Loucy (cell line): ENCODE measurements at regions not wholly inside any gene's neighbourhood (a gene's known extent, or its start where the extent isn't known, plus 50 kb on each side); places are given as distances from the start of the nearest gene placed in this dataset.

ENCODE experiments used
- H2AFZ ChIP-seq: fragments of 200-600 bp; sonication (generic); 2 replicates; pipeline ENCODE4 v1.6.0; 2016; ENCODE audit warnings: antibody characterized with exemption, mild to moderate bottlenecking, low read length, moderate library complexity
- H3F3A ChIP-seq: fragments of 200-600 bp; 2 replicates; pipeline ENCODE4 v1.6.0; 2016; ENCODE audit warnings: antibody characterized with exemption, low read depth, mild to moderate bottlenecking
- H3K27me3 ChIP-seq: fragments of 200-600 bp; sonication (generic); 2 replicates; pipeline ENCODE4 v1.6.1; 2014; ENCODE audit warnings: low read length, mild to moderate bottlenecking; ENCODE audit not compliant: insufficient read depth, poor library complexity, severe bottlenecking
- H3K36me3 ChIP-seq: fragments of 200-600 bp; sonication (generic); 2 replicates; pipeline ENCODE4 v1.6.1; 2016; ENCODE audit warnings: low read length; ENCODE audit not compliant: insufficient read depth
- H3K4me1 ChIP-seq: fragments of 200-600 bp; sonication (generic); 2 replicates; pipeline ENCODE4 v1.5.1; 2014; ENCODE audit warnings: low read length, mild to moderate bottlenecking; ENCODE audit not compliant: insufficient read depth, poor library complexity, severe bottlenecking
- H3K4me2 ChIP-seq: fragments of 200-600 bp; sonication (generic); 2 replicates; pipeline ENCODE4 v1.6.0; 2014; ENCODE audit warnings: antibody characterized with exemption, low read length, low read depth, mild to moderate bottlenecking; ENCODE audit not compliant: poor library complexity, severe bottlenecking
- H3K4me3 ChIP-seq: fragments of 200-600 bp; sonication (generic); 2 replicates; pipeline ENCODE4 v1.5.1; 2014; ENCODE audit warnings: low read length, mild to moderate bottlenecking, mixed read lengths; ENCODE audit not compliant: poor library complexity, severe bottlenecking
- H3K79me2 ChIP-seq: fragments of 200-600 bp; sonication (generic); 2 replicates; pipeline ENCODE4 v1.6.1; 2014; ENCODE audit warnings: low read length; ENCODE audit not compliant: insufficient read depth
- H3K9ac ChIP-seq: fragments of 200-600 bp; sonication (generic); 2 replicates; pipeline ENCODE4 v1.6.0; 2014; ENCODE audit warnings: mild to moderate bottlenecking, low read depth, low read length, moderate library complexity; ENCODE audit not compliant: poor library complexity, severe bottlenecking
- H3K9me2 ChIP-seq: fragments of 200-600 bp; sonication (generic); replicated peaks from 2 replicates; pipeline ENCODE4 v1.6.1; 2016; ENCODE audit warnings: low read depth, low read length, mixed read lengths
- H3K9me3 ChIP-seq: fragments of 200-600 bp; sonication (generic); 2 replicates; pipeline ENCODE4 v1.6.1; 2014; ENCODE audit warnings: mild to moderate bottlenecking, antibody characterized with exemption, low read length, low read depth; ENCODE audit not compliant: insufficient read depth
- H4K20me1 ChIP-seq: fragments of 200-600 bp; sonication (generic); 2 replicates; pipeline ENCODE4 v1.6.0; 2014; ENCODE audit warnings: antibody characterized with exemption, low read length, mild to moderate bottlenecking; ENCODE audit not compliant: insufficient read depth, poor library complexity, severe bottlenecking
- EZH2phosphoT487 ChIP-seq: fragments of 200-600 bp; IDR thresholded peaks from 2 replicates; pipeline ENCODE4 v1.6.1; 2018; ENCODE audit warnings: antibody characterized with exemption, mild to moderate bottlenecking, moderate library complexity, borderline replicate concordance
- TF ChIP-seq, protein P1 (sequence below): fragments of 200-600 bp; sonication (generic); conservative IDR thresholded peaks from 2 replicates; pipeline ENCODE4 v1.5.1; 2014; ENCODE audit warnings: mild to moderate bottlenecking, antibody characterized with exemption, low read length

DNA sequence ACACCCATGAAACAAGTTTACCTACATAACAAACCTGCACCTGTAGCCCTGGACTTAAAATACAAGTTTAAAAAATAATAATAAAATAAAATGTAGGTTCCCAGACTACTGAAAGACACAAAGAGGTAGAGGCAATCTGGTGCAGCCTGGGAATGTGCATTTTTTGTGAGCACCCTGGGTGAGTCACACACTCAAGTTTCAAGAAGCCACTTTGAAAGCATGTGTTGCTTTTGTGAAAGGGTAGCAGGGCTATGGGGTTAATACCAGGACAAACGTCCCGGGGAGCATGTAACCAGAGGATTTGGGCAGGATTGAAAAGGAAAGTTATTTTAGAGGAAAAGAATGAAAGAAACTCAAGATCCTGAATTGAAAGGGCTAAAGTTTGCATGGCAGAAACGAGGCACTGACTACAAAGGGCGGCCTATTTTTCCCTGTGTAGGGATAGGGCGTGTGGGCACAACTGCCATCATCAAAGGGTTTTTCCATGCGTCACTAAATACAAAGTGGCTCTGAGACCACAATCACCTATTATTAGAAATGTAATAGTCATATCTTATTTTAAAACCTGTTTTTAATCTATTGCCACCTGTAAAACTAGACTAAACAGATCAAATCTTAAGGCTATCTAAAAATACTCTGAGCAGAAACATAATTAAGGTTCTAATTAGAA is 314.9 kb downstream of the COG6 start:
- Histone ChIP-seq H3K4me1 (no peaks in the 10 kb centered on the region), H4K20me1 (no peaks in the 10 kb centered on the region), H3K36me3 (no peaks in the 10 kb centered on the region), H3F3A (no peaks in the 10 kb centered on the region), H2AFZ (no peak overlapping the region), H3K9me3 (no peaks in the 10 kb centered on the region), H3K9me2 (no peaks in the 10 kb centered on the region), H3K4me3 (no peak overlapping the region), H3K9ac (no peak overlapping the region), H3K79me2 (no peaks in the 10 kb centered on the region), H3K27me3 (no peaks in the 10 kb centered on the region), H3K4me2 (no peak overlapping the region)
- TF ChIP-seq EZH2phosphoT487 = no peak
- TF ChIP-seq, protein P1, sequence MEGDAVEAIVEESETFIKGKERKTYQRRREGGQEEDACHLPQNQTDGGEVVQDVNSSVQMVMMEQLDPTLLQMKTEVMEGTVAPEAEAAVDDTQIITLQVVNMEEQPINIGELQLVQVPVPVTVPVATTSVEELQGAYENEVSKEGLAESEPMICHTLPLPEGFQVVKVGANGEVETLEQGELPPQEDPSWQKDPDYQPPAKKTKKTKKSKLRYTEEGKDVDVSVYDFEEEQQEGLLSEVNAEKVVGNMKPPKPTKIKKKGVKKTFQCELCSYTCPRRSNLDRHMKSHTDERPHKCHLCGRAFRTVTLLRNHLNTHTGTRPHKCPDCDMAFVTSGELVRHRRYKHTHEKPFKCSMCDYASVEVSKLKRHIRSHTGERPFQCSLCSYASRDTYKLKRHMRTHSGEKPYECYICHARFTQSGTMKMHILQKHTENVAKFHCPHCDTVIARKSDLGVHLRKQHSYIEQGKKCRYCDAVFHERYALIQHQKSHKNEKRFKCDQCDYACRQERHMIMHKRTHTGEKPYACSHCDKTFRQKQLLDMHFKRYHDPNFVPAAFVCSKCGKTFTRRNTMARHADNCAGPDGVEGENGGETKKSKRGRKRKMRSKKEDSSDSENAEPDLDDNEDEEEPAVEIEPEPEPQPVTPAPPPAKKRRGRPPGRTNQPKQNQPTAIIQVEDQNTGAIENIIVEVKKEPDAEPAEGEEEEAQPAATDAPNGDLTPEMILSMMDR = no peak

DNA sequence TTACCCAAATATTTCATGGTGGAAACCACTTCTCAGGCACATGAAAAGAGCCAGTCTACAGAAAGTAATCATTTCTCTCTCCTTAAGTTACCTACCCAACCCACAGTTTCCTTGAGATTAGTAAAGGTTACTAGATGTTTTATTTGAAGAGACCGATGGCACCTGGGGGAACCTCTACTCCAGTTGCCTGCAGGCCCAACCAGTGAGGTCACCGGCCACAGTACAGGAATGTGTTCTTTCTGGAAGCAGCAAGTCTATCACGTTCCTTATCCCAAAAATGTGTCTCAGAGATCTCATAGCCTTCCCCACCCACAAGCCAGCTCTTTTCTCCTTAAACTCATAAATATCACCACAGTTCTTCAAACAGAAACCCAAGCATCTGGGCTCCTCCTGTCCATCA is 316.1 kb downstream of the COG6 start:
- Histone ChIP-seq H3F3A (no peaks in the 10 kb centered on the region), H3K4me2 (no peak overlapping the region), H3K36me3 (no peaks in the 10 kb centered on the region), H3K27me3 (no peaks in the 10 kb centered on the region), H3K9ac (no peak overlapping the region), H3K9me3 (no peaks in the 10 kb centered on the region), H3K4me3 (no peak overlapping the region), H3K79me2 (no peaks in the 10 kb centered on the region), H2AFZ (no peak overlapping the region), H3K4me1 (no peaks in the 10 kb centered on the region), H4K20me1 (no peaks in the 10 kb centered on the region), H3K9me2 (no peaks in the 10 kb centered on the region)
- TF ChIP-seq, protein P1 = no peak
- no peak for TF ChIP-seq EZH2phosphoT487

DNA sequence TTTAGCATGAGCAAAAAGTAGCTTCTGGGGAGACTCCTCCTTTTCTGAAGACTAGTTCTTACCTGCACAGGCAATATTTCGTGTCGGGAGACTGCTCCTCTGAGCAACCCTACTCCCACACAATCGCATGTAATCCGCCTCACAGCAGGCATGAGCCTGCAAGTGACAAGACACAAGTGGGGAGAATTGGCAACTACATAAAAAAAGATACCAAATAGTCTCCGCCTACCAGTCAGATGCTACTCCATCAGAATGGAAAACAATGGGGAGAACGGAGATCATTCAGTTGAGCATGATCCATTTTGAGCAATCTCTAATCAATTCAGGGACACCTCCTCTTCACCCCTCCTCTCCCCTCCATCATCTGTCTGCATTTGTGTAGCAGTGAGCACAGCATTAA is 321.0 kb downstream of the COG6 start:
- no peak overlapping the region for H2AFZ ChIP-seq
- no peaks in the 10 kb centered on the region for H3K4me1 ChIP-seq
- TF ChIP-seq EZH2phosphoT487 = no peak
- TF ChIP-seq, protein P1 = no peak

More for the DNA sequence above, 321.0 kb downstream of the COG6 start:
- H3F3A ChIP-seq = no peaks in the 10 kb centered on the region
- H3K4me2 ChIP-seq = no peak overlapping the region
- no peak overlapping the region for H3K9ac ChIP-seq
- no peaks in the 10 kb centered on the region for H3K79me2 ChIP-seq
- no peaks in the 10 kb centered on the region for H4K20me1 ChIP-seq
- H3K9me2 ChIP-seq = no peaks in the 10 kb centered on the region
- H3K36me3 ChIP-seq = no peaks in the 10 kb centered on the region
- H3K4me3 ChIP-seq = no peak overlapping the region
- H3K9me3 ChIP-seq = no peaks in the 10 kb centered on the region
- no peaks in the 10 kb centered on the region for H3K27me3 ChIP-seq
